ENCODE measurements at regions not wholly inside any gene's neighbourhood (a gene's known extent, or its start where the extent isn't known, plus 50 kb on each side); places are given as distances from the start of the nearest gene placed in this dataset.

DNA sequence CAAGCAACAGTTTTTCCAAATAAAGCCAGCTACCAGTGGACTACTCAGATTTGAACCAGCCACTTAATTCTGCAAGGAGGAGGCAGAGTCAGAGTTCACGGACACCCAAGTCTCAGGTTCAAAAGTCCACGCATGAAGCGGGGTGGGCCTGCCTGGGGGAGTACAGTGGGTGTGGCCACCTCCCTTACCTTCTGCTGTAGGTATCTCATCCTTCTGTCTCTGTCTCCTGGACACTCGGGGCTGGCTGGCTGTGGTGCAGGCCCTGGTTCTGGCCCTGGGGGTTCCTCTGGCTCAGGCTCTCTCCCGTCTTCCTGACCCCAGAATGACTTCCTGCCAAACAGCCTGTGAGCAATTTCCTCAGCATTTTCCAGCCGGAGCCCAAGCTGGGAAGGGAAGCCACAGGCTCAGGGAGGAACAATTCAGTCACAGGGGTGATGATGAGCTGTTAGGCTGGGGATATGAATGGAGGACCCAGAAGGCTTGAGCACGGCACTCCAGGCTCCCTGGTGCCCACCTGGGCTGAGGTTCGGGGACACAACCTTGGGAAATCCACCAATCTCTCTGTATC lies 101.9 kb downstream of the LITAF start:
- TF ChIP-seq CEBPB (IDR thresholded peaks at IDR 0.05) (no peak), TEAD4 (IDR thresholded peaks at IDR 0.05) (no peak), CREB1 (IDR thresholded peaks at IDR 0.05; ENCODE audit: low read depth) (no peak), USF1 (IDR thresholded peaks at IDR 0.05) (no peak)
- TF ChIP-seq, protein P1, sequence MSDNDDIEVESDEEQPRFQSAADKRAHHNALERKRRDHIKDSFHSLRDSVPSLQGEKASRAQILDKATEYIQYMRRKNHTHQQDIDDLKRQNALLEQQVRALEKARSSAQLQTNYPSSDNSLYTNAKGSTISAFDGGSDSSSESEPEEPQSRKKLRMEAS (IDR thresholded peaks at IDR 0.05): no peak

DNA sequence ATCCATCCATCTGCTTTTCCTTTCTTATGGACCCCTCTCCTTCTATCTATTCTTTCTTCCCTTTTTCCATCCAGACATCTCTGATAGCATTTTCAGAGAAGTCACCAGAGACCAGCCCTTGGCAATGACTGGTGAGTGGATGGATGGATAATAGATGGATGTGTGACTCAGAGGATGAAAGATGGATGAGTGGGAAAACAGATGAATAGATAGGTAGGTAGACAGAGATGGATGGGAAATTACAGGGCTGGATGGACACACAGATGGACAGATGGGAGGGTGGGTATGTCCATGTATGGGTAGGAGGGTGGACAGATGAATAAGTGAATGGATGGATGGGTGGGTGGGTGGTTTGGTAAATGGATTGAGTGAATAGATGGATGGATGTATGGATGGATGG lies 101.0 kb downstream of the LITAF start:
- TF ChIP-seq CREB1 (IDR thresholded peaks at IDR 0.05; ENCODE audit: low read depth) (no peak), TEAD4 (IDR thresholded peaks at IDR 0.05) (no peak), NFIC (IDR thresholded peaks at IDR 0.05) (no peak), TCF12 (IDR thresholded peaks at IDR 0.05; ENCODE audit: low read depth) (no peak), RAD21 (IDR thresholded peaks at IDR 0.05; ENCODE audit: low read depth) (no peak), EP300 (IDR thresholded peaks at IDR 0.05; ENCODE audit: borderline replicate concordance) (no peak), EGR1 (IDR thresholded peaks at IDR 0.05) (no peak)

DNA sequence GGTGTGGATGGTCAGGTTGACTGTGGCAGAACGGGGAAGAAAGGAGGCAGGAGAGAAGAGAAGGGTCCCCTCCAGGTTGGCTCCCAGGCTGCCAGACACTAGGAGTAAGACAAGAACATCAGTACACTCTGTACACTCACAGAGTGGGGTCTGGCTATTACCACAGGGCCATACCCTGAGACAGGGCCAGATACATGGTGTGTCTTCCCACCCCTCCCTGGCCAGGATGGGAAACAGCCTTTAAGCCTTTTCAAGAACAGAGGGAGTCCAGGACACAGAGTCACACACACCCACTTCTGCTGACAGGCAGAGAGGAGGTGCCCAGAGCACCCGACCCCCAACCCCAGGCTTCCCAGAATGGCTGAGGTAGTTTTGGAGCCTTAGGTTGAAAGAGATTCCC lies 99.4 kb downstream of the LITAF start:
- no peak for TF ChIP-seq EGR1 (IDR thresholded peaks at IDR 0.05)
- no peak for TF ChIP-seq TCF12 (IDR thresholded peaks at IDR 0.05; ENCODE audit: low read depth)
- no peak for TF ChIP-seq TAF1 (IDR thresholded peaks at IDR 0.05; ENCODE audit: low read depth)
- TF ChIP-seq REST (IDR thresholded peaks at IDR 0.05; ENCODE audit: low read depth): no peak
- no peak for TF ChIP-seq EP300 (IDR thresholded peaks at IDR 0.05; ENCODE audit: borderline replicate concordance)
- TF ChIP-seq CEBPB (IDR thresholded peaks at IDR 0.05): no peak
- TF ChIP-seq TEAD4 (IDR thresholded peaks at IDR 0.05): no peak
- no peak for TF ChIP-seq YY1 (IDR thresholded peaks at IDR 0.05; ENCODE audit: low read depth)
- no peak for TF ChIP-seq NFIC (IDR thresholded peaks at IDR 0.05)

DNA sequence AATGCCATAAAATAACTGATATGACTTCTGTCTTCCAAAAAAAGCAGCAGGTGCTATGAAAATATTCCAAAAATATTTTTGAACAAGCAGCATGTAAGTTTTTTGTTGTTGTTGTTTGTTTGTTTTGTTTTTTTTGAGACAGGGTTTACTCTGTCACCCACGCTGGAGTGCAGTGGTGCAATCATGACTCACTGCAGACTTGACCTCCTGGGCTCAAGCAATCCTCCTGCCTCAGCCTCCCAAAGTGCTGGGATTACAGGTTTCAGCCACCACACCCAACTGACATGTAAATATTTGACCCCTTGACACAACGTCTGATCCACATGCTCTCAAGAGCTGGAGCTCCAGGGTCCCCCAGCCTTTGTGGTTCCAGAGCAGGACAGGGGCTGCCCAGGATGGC lies 98.4 kb downstream of the LITAF start:
- TF ChIP-seq TAF1 (IDR thresholded peaks at IDR 0.05; ENCODE audit: low read depth) (no peak), TCF12 (IDR thresholded peaks at IDR 0.05; ENCODE audit: low read depth) (no peak), USF1 (IDR thresholded peaks at IDR 0.05) (no peak), REST (IDR thresholded peaks at IDR 0.05; ENCODE audit: low read depth) (no peak), EGR1 (IDR thresholded peaks at IDR 0.05) (no peak), YY1 (IDR thresholded peaks at IDR 0.05; ENCODE audit: low read depth) (no peak), ZBTB7A (IDR thresholded peaks at IDR 0.05; ENCODE audit: low read depth) (no peak), TEAD4 (IDR thresholded peaks at IDR 0.05) (no peak), NFIC (IDR thresholded peaks at IDR 0.05) (no peak), EP300 (IDR thresholded peaks at IDR 0.05; ENCODE audit: borderline replicate concordance) (no peak), RAD21 (IDR thresholded peaks at IDR 0.05; ENCODE audit: low read depth) (no peak)
- TF ChIP-seq, protein P1 (IDR thresholded peaks at IDR 0.05): no peak

DNA sequence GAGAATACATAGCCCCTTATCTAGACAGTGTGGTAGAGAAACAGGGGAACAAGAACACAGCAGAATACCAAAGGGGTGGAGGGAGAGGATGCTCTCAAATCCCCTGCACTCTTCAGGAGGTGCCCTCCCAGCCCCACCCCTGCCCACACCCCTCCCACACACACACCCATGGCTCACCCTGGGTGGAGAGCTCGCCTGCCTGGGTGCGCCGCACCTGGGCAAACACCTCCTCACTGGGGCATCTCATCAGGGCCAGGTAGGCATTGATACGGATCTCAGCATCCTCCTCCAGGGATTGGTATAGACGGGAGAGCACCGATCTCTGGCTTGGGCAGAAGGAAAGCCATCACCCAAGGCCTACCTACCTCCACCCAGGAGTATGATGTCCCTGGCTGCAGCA lies 95.2 kb downstream of the LITAF start:
- TF ChIP-seq USF1 (IDR thresholded peaks at IDR 0.05) (no peak), NFIC (IDR thresholded peaks at IDR 0.05) (no peak), EP300 (IDR thresholded peaks at IDR 0.05; ENCODE audit: borderline replicate concordance) (no peak), REST (IDR thresholded peaks at IDR 0.05; ENCODE audit: low read depth) (no peak), TAF1 (IDR thresholded peaks at IDR 0.05; ENCODE audit: low read depth) (no peak), RAD21 (IDR thresholded peaks at IDR 0.05; ENCODE audit: low read depth) (no peak), ZBTB7A (IDR thresholded peaks at IDR 0.05; ENCODE audit: low read depth) (no peak), FOXM1 (IDR thresholded peaks at IDR 0.05; ENCODE audit: borderline replicate concordance, low read depth) (no peak), CREB1 (IDR thresholded peaks at IDR 0.05; ENCODE audit: low read depth) (no peak), EGR1 (IDR thresholded peaks at IDR 0.05) (no peak), TEAD4 (IDR thresholded peaks at IDR 0.05) (no peak), TCF12 (IDR thresholded peaks at IDR 0.05; ENCODE audit: low read depth) (no peak), YY1 (IDR thresholded peaks at IDR 0.05; ENCODE audit: low read depth) (no peak), CEBPB (IDR thresholded peaks at IDR 0.05) (no peak)
- TF ChIP-seq, protein P1 (IDR thresholded peaks at IDR 0.05): no peak
